Cardiac muscle cell (in vitro differentiated cells and primary cell): ENCODE measurements at regions not wholly inside any gene's neighbourhood (a gene's known extent, or its start where the extent isn't known, plus 50 kb on each side); places are given as distances from the start of the nearest gene placed in this dataset.

ENCODE experiments used
- DNase-seq, 2 donors: peaks; one replicate each; pipeline versions ENCODE4 v3.0.0 to v3.0.0-alpha.2; 2010 to 2017; ENCODE audit warnings: low read depth in 1 of 2, low spot score in 1 of 2
- H3K27ac ChIP-seq: fragments of 200-600 bp; sonication (generic); 2 replicates; pipeline ENCODE4 v1.5.1; 2016
- H3K27me3 ChIP-seq: fragments of 200-600 bp; sonication (generic); 2 replicates; pipeline ENCODE4 v1.6.0; 2016; ENCODE audit warnings: control low read depth
- H3K36me3 ChIP-seq: fragments of 200-600 bp; sonication (generic); 2 replicates; pipeline ENCODE4 v1.5.1; 2016; ENCODE audit warnings: control low read depth
- H3K4me1 ChIP-seq: fragments of 200-600 bp; sonication (generic); 2 replicates; pipeline ENCODE4 v1.8.1; 2017; ENCODE audit warnings: low read depth, mild to moderate bottlenecking, mixed run types
- H3K4me3 ChIP-seq: fragments of 200-600 bp; sonication (generic); 2 replicates; pipeline ENCODE4 v1.5.1; 2016; ENCODE audit warnings: mild to moderate bottlenecking
- H3K9me3 ChIP-seq: fragments of 200-600 bp; sonication (generic); 2 replicates; pipeline ENCODE4 v1.5.1; 2017; ENCODE audit warnings: low read depth, mild to moderate bottlenecking, control low read depth
- TF ChIP-seq, protein P1 (sequence below): IDR thresholded peaks from 2 replicates; pipeline ENCODE4 v1.5.1; 2012; ENCODE audit warnings: low read depth, mild to moderate bottlenecking, low read length

DNA sequence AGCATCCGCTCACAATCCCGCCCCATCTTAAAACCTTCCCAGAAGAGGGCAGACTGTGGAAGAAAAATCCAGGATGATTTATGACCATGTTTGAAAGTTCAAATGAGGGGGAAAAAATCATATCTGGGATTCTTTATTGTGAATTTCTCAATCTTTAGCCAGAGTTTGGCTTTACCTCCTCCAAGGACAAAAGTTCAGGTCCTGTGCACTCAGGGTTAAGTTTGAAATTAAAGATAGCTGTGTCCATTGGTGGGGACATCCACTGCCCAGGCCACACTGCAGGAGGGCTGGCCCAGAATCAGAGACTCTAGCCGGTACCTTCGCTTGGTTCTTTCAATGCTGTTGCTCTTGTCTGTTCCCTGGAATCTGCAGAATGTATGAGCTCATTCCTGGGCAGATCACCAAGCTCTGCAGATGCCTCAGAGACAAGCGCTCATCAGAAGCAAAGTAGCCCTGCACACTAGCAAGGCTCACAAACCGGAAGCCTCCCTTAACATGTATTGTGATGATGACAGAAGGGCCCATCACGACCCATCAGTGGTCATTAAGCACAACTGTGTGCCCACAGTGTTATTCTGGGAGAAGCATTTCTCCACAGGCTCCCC, 375.3 kb upstream of the KLHL29 start:
- peak in 1 of 2 donors; percentile 31 for DNase-seq
- no peak overlapping the region for H3K27ac ChIP-seq
- TF ChIP-seq, protein P1, sequence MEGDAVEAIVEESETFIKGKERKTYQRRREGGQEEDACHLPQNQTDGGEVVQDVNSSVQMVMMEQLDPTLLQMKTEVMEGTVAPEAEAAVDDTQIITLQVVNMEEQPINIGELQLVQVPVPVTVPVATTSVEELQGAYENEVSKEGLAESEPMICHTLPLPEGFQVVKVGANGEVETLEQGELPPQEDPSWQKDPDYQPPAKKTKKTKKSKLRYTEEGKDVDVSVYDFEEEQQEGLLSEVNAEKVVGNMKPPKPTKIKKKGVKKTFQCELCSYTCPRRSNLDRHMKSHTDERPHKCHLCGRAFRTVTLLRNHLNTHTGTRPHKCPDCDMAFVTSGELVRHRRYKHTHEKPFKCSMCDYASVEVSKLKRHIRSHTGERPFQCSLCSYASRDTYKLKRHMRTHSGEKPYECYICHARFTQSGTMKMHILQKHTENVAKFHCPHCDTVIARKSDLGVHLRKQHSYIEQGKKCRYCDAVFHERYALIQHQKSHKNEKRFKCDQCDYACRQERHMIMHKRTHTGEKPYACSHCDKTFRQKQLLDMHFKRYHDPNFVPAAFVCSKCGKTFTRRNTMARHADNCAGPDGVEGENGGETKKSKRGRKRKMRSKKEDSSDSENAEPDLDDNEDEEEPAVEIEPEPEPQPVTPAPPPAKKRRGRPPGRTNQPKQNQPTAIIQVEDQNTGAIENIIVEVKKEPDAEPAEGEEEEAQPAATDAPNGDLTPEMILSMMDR: no peak
- H3K4me1 ChIP-seq: peaks cover 3% of the 10 kb centered on the region
- H3K4me3 ChIP-seq: no peak overlapping the region
- no peaks in the 10 kb centered on the region for H3K9me3 ChIP-seq
- H3K36me3 ChIP-seq: no peaks in the 10 kb centered on the region
- H3K27me3 ChIP-seq: no peaks in the 10 kb centered on the region

DNA sequence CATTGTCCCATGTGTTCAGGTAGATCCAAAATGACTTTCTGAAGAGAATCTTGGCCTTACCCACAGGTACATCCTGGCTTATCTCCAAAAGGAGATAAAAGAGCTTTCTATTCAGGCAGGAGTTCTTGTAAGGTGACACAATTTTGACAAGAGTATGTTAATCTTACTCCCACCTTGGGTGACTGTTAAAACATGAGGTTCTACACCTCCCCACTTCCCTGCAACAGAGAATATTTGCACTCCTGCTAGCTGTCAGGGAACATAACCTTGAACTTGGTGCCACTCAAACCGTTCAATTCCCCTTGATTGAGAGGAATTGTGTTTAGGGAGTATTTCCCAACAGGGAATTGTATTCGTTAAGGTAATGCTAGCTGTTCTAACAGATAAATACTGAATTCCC, 372.5 kb upstream of the KLHL29 start:
- no peaks in the 10 kb centered on the region for H3K9me3 ChIP-seq
- H3K27me3 ChIP-seq: no peaks in the 10 kb centered on the region
- no peak overlapping the region for H3K27ac ChIP-seq
- TF ChIP-seq, protein P1: no peak
- H3K36me3 ChIP-seq: no peaks in the 10 kb centered on the region
- no peak overlapping the region for H3K4me3 ChIP-seq
- peaks cover 11% of the 10 kb centered on the region for H3K4me1 ChIP-seq
- DNase-seq: no peak

DNA sequence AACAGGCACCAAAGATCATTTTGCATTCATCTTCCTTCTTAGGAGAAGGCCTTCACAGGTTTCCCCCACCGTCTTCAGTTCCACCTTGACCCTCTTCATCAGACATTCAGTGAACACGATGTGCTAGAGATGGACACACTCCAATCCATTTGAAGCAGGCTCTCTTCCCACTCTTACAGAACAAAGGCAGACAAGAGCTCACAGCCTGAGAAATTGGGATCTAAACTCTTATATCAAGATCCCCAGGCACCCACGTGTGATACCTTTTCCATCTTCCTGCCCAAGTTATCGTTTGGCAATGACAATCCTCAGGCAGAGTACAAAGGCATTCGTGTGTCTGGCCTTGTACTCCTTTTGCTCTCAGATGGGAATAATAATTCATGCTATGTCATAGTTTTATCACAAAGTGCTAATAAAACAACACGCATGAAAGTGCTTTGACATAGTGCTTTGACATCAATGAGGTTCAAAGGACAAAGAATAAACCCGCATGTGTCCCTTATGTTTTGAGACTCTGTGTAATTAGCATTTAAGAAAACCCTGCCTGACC, 369.3 kb upstream of the KLHL29 start:
- TF ChIP-seq, protein P1: no peak
- Histone ChIP-seq H3K27me3 (no peaks in the 10 kb centered on the region), H3K36me3 (no peaks in the 10 kb centered on the region), H3K4me3 (no peak overlapping the region), H3K9me3 (no peaks in the 10 kb centered on the region), H3K4me1 (peaks cover 34% of the 10 kb centered on the region), H3K27ac (no peak overlapping the region)
- no peak for DNase-seq

DNA sequence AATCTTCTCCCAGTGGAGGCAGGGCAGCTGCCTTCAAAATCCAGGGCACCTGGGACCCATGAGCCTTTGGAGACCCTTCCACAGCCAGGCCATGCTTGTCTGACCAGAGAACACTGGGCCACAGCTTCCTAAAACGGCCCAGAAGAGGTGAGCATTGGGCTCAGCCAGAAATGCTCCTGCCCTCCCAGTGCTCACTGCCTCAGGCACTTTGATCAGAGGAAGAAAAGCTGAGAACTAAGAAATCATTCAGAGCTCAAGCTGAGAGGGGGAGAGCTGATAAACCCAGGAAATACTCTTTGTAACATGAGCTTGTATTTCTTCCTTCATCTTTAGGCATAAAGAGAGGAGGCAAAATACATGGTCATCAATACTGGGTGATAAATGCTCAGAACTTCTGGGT, 365.5 kb upstream of the KLHL29 start:
- no peak overlapping the region for H3K27ac ChIP-seq
- TF ChIP-seq, protein P1: no peak
- DNase-seq: no peak
- no peak overlapping the region for H3K4me3 ChIP-seq
- no peaks in the 10 kb centered on the region for H3K27me3 ChIP-seq
- H3K36me3 ChIP-seq: no peaks in the 10 kb centered on the region
- peaks cover 69% of the 10 kb centered on the region for H3K4me1 ChIP-seq
- H3K9me3 ChIP-seq: no peaks in the 10 kb centered on the region

DNA sequence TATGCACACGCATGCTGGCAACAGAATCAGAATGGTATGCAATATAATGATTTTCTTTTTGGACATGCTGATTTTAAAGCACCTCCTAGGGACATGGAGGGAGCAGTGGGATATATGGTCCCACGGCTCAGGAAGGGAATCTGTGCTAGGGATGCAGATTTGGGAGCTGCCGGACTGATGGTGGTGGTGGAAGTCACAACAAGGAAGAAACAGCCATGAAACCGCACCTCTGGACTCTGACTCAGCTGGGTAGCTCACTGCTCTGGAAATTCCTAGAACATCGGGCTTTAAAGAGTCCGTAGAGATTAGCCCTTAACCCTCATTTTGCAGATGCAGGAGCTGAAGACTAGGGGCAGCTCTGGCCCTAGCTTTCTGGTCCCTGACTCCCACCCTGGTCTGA, 364.3 kb upstream of the KLHL29 start:
- peaks cover 73% of the 10 kb centered on the region for H3K4me1 ChIP-seq
- H3K27ac ChIP-seq: peak overlapping the region; percentile 88
- no peak overlapping the region for H3K4me3 ChIP-seq
- H3K9me3 ChIP-seq: no peaks in the 10 kb centered on the region
- H3K36me3 ChIP-seq: no peaks in the 10 kb centered on the region
- no peaks in the 10 kb centered on the region for H3K27me3 ChIP-seq
- TF ChIP-seq, protein P1: no peak
- DNase-seq: no peak
